B cell (primary cell): ENCODE measurements at regions not wholly inside any gene's neighbourhood (a gene's known extent, or its start where the extent isn't known, plus 50 kb on each side); places are given as distances from the start of the nearest gene placed in this dataset.

Source experiments
- ATAC-seq: fragments of 200-7000 bp; cut with Tn5 transposase; one replicate; pipeline ENCODE4 v1.10.0; 2021; ENCODE audit warnings: low read depth, mild to moderate bottlenecking, moderate number of reproducible peaks, moderate library complexity
- CTCF ChIA-PET: fragments of 350-600 bp; sonication (Branson Sonifier 250); formaldehyde crosslinking; loops from one replicate; lab custom pipeline; 2021; ENCODE audit warnings: antibody characterized with exemption, inconsistent platforms; lab: Charles Lee
- POLR2A ChIA-PET: fragments of 350-600 bp; sonication (Branson Sonifier 250); formaldehyde crosslinking; loops from one replicate; lab custom pipeline; 2021; ENCODE audit warnings: antibody characterized with exemption; lab: Charles Lee
- DNase-seq: peaks from one replicate; pipeline ENCODE4 v3.0.0; 2013
- H2AFZ ChIP-seq: 2 replicates; pipeline ENCODE4 v1.6.1; 2012; ENCODE audit warnings: mild to moderate bottlenecking, low read depth, low read length; ENCODE audit not compliant: insufficient read depth, poor library complexity, severe bottlenecking
- H3K27ac ChIP-seq, 2 donors: 1 replicate in 1 of 2; 2 replicates in 1 of 2; pipeline ENCODE4 v1.5.1; 2012 to 2013; ENCODE audit warnings: low read length in 2 of 2, mild to moderate bottlenecking in 2 of 2, moderate library complexity in 1 of 2
- H3K27me3 ChIP-seq, 4 experiments: fragments of 200-600 bp in 1 of 4; sonication (generic) in 1 of 4; replicated peaks in 1 of 4; 1 replicate in 2 of 4; 2 replicates in 2 of 4; pipeline versions ENCODE4 v1.6.1 to v1.7.0; 2013 to 2016; ENCODE audit warnings: low read length in 3 of 4, mild to moderate bottlenecking in 2 of 4, mixed read lengths in 1 of 4, moderate library complexity in 1 of 4; ENCODE audit not compliant: insufficient read depth in 4 of 4, control insufficient read depth in 3 of 4; ENCODE audit errors: control extremely low read depth in 1 of 4
- H3K36me3 ChIP-seq, 2 experiments: replicated peaks in 1 of 2; 1 replicate in 1 of 2; 2 replicates in 1 of 2; pipeline versions ENCODE4 v1.6.1 to v1.7.1; 2013; ENCODE audit warnings: low read length in 1 of 2; ENCODE audit not compliant: insufficient read depth in 2 of 2, control insufficient read depth in 1 of 2; ENCODE audit errors: control extremely low read depth in 1 of 2, extremely low read depth in 1 of 2
- H3K4me1 ChIP-seq, 2 donors: fragments of 200-600 bp in 1 of 2; sonication (generic) in 1 of 2; 1 replicate in 1 of 2; 2 replicates in 1 of 2; pipeline versions ENCODE4 v1.5.1 to v1.6.1; 2013 to 2017; ENCODE audit warnings: low read length in 2 of 2; ENCODE audit not compliant: control insufficient read depth in 2 of 2, insufficient read depth in 2 of 2
- H3K4me2 ChIP-seq: replicated peaks from 2 replicates; pipeline ENCODE3; 2012; ENCODE audit warnings: mild to moderate bottlenecking, low read depth, low read length; ENCODE audit not compliant: poor library complexity, severe bottlenecking
- H3K4me3 ChIP-seq, 5 experiments: fragments of 200-600 bp in 1 of 5; sonication (generic) in 1 of 5; 1 replicate in 3 of 5; 2 replicates in 2 of 5; pipeline versions ENCODE4 v1.5.1 to v1.7.0; 2011 to 2016; ENCODE audit warnings: low read length in 4 of 5, mild to moderate bottlenecking in 4 of 5, low read depth in 2 of 5, control low read depth in 1 of 5, moderate library complexity in 1 of 5; ENCODE audit not compliant: insufficient read depth in 1 of 5; ENCODE audit errors: control extremely low read depth in 1 of 5, extremely low read depth in 1 of 5
- H3K79me2 ChIP-seq: fragments of 200-600 bp; sonication (generic); one replicate; pipeline ENCODE4 v1.6.0; 2016; ENCODE audit warnings: low read length; ENCODE audit not compliant: control insufficient read depth, insufficient read depth
- H3K9ac ChIP-seq: fragments of 200-600 bp; sonication (generic); 2 replicates; pipeline ENCODE4 v1.6.1; 2017; ENCODE audit warnings: mild to moderate bottlenecking, low read length, moderate library complexity
- H3K9me3 ChIP-seq, 3 donors: one replicate each; pipeline versions ENCODE4 v1.6.1 to v1.7.1; 2013; ENCODE audit warnings: low read length in 2 of 3; ENCODE audit not compliant: control insufficient read depth in 2 of 3, insufficient read depth in 1 of 3; ENCODE audit errors: control extremely low read depth in 1 of 3
- H4K20me1 ChIP-seq: 2 replicates; pipeline ENCODE4 v1.6.0; 2012; ENCODE audit warnings: mild to moderate bottlenecking, low read length; ENCODE audit not compliant: insufficient read depth, control insufficient read depth, poor library complexity, severe bottlenecking
- H3K27ac Mint-ChIP-seq: one replicate; pipeline ENCODE4 v1.8.0; 2021; ENCODE audit warnings: mixed read lengths
- H3K27me3 Mint-ChIP-seq: one replicate; pipeline ENCODE4 v1.8.0; 2021; ENCODE audit warnings: mixed read lengths
- H3K4me1 Mint-ChIP-seq: one replicate; pipeline ENCODE4 v1.8.0; 2021; ENCODE audit warnings: mixed read lengths
- H3K4me3 Mint-ChIP-seq: one replicate; pipeline ENCODE4 v1.8.0; 2021; ENCODE audit warnings: mixed read lengths
- H3K9me3 Mint-ChIP-seq: one replicate; pipeline ENCODE4 v1.8.0; 2022; ENCODE audit warnings: mixed read lengths; ENCODE audit not compliant: insufficient read depth
- EZH2 ChIP-seq: IDR thresholded peaks from 2 replicates; pipeline ENCODE4 v1.6.1; 2012; ENCODE audit warnings: borderline replicate concordance, low read depth, mild to moderate bottlenecking, moderate library complexity, low read length; ENCODE audit not compliant: insufficient read depth, poor library complexity, severe bottlenecking
- WGBS: methylation state at CpG from one replicate; pipeline ENCODE4 v1.1.5; 2013; ENCODE audit warnings: missing lambda C conversion rate; ENCODE audit not compliant: insufficient coverage; 5-methylcytosine and 5-hydroxymethylcytosine counted together
- intact Hi-C: fragments of 100-400 bp; cut with micrococcal nuclease; formaldehyde crosslinking; loops from one replicate; pipeline ENCODE4 v1.10.0; 2022
- TF ChIP-seq, protein P1 (sequence below): fragments of 200-600 bp; IDR thresholded peaks from one replicate; pipeline ENCODE4 v1.8.0; 2022; ENCODE audit warnings: antibody characterized with exemption, mild to moderate bottlenecking

DNA sequence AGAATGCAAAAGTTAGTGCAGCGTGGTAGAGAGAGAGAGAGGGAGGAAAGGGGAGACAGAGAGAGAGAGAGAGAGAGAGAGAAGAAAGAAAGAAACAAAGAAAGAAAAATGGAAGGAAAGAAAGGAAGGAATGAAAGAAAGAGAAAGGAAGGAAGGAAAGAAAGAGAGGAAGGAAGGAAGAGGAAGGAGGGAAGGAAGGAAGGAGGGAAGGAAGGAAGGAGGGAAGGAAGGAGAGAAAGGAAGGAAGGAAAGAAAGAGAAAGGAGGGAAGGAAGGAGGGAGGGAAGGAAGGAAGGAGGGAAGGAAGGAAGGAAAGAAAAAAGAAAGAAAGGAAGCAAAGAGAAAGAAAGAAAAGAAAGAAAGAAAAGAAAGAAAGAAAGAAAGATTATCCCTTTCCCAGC is 209.8 kb upstream of the MYO3A start:
- no peak for TF ChIP-seq EZH2
- TF ChIP-seq, protein P1, sequence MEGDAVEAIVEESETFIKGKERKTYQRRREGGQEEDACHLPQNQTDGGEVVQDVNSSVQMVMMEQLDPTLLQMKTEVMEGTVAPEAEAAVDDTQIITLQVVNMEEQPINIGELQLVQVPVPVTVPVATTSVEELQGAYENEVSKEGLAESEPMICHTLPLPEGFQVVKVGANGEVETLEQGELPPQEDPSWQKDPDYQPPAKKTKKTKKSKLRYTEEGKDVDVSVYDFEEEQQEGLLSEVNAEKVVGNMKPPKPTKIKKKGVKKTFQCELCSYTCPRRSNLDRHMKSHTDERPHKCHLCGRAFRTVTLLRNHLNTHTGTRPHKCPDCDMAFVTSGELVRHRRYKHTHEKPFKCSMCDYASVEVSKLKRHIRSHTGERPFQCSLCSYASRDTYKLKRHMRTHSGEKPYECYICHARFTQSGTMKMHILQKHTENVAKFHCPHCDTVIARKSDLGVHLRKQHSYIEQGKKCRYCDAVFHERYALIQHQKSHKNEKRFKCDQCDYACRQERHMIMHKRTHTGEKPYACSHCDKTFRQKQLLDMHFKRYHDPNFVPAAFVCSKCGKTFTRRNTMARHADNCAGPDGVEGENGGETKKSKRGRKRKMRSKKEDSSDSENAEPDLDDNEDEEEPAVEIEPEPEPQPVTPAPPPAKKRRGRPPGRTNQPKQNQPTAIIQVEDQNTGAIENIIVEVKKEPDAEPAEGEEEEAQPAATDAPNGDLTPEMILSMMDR: no peak
- H4K20me1 ChIP-seq: no peaks in the 10 kb centered on the region
- H3K4me2 ChIP-seq: no peak overlapping the region
- no peak for ATAC-seq
- H3K4me1 Mint-ChIP-seq: peaks cover 4% of the 10 kb centered on the region
- no peak overlapping the region for H3K4me3 Mint-ChIP-seq
- no peak for DNase-seq
- no peaks in the 10 kb centered on the region for H3K79me2 ChIP-seq
- H3K9ac ChIP-seq: no peak overlapping the region
- no peaks in the 10 kb centered on the region for H3K36me3 ChIP-seq
- ChIA-PET POLR2A (no interaction called here), CTCF (interaction anchor here (1.1 kb wide), 1 partner anchor 12 kb away, joined by 4 read pairs; no protein-coding TSS in a partner anchor)
- H3K27me3 Mint-ChIP-seq: peaks cover 24% of the 10 kb centered on the region
- no peaks in the 10 kb centered on the region for H3K27me3 ChIP-seq
- H3K4me3 ChIP-seq: no peak overlapping the region
- H3K4me1 ChIP-seq: no peaks in the 10 kb centered on the region
- no peak overlapping the region for H3K27ac Mint-ChIP-seq
- intact Hi-C loops: no loop called here
- no peak overlapping the region for H3K27ac ChIP-seq
- WGBS: 100% methylated on average over 1 of the region's 1 CpG
- no peak overlapping the region for H2AFZ ChIP-seq
- H3K9me3 ChIP-seq: no peaks in the 10 kb centered on the region
- no peaks in the 10 kb centered on the region for H3K9me3 Mint-ChIP-seq

DNA sequence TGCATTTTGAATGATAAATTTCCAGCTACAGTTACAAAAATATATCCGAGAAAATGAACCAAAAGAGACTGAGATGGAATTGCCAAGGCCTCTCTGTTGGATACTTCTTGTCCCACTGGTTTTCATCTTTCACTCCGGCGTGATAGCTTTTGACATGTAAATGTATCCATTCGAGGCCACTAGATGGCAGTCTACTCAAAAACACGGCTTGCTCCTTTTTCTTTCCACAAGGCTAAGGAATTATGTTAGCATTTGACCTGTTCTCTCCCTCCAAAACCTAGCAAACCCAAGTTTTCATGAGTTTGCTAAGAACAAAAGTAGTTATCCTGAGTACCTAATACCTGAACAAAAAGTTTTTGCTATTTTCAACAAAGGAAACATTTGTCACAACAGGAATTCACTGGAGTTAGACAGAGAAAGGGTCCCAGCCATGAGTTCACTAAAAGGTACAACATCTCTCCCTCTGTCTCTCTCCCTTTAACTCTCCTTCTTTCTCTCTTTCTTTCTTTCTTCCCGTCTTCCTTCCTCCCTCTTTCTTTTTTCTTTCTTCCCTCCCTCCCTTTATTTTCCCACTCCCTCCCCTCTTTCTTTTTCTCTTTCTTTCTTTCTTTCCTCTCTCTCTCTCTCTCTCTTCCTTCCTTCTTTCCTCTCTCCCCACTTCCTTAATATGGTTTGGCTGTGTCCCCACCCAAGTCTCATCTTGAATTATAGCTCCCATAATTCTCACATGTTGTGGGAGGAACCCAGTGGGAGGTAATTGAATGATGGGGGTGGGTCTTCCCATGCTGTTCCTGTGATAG is 207.9 kb upstream of the MYO3A start:
- Mint-ChIP-seq H3K27me3 (peaks cover 29% of the 10 kb centered on the region), H3K4me1 (peaks cover 4% of the 10 kb centered on the region), H3K4me3 (no peak overlapping the region), H3K9me3 (no peaks in the 10 kb centered on the region), H3K27ac (no peak overlapping the region)
- Histone ChIP-seq H2AFZ (no peak overlapping the region), H3K27ac (no peak overlapping the region), H3K4me2 (no peak overlapping the region), H3K9me3 (no peaks in the 10 kb centered on the region), H4K20me1 (no peaks in the 10 kb centered on the region), H3K36me3 (no peaks in the 10 kb centered on the region), H3K4me3 (no peak overlapping the region), H3K79me2 (no peaks in the 10 kb centered on the region), H3K4me1 (no peaks in the 10 kb centered on the region), H3K9ac (no peak overlapping the region), H3K27me3 (peaks cover 0 to 3% (median 0%) of the 10 kb centered on the region in 4 experiments)
- ATAC-seq: no peak
- TF ChIP-seq, protein P1: peak; percentile 85
- no peak for TF ChIP-seq EZH2
- CTCF ChIA-PET: interaction anchor here (0.6 to 1.7 kb wide), 8 partner anchors 11 to 1982 kb away, joined by 3 to 6 read pairs (median 4); no protein-coding TSS in a partner anchor
- POLR2A ChIA-PET: no interaction called here
- peak; percentile 53 for DNase-seq
- intact Hi-C loops: no loop called here
- 67% methylated on average over 1 of the region's 6 CpGs for WGBS
